ENCODE measurements at regions not wholly inside any gene's neighbourhood (a gene's known extent, or its start where the extent isn't known, plus 50 kb on each side); places are given as distances from the start of the nearest gene placed in this dataset.
"Not testable (repeated sequence)": the region's sequence is repeated elsewhere in the genome, so short reads cannot be mapped to it uniquely, and the experiment has no call there.

DNA sequence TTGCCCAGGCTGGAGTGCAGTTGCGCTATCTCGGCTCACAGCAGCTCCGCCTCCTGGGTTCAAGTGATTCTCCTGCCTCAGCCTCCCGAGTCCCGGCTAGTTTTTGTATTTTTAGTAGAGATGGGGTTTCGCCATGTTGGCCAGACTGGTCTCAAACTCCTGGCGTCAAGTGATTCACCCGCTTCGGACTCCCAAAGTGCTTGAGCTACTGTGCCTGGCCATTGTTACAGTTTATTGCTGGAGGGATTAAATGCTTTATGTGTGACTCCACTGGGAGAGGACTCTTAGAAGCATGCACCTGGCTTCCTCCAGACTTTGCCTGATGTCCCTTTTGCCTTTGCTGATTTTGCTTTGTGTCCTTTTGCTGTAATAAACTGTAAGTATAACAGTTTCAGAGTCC is 93.5 kb upstream of the NUTM2F start:
- H3K27me3 ChIP-seq (ENCODE audit: insufficient read depth, low read length); H3K27ac ChIP-seq (ENCODE audit: low read depth, low read length); H3K9ac ChIP-seq (ENCODE audit: low read depth, low read length); H3K36me3 ChIP-seq (ENCODE audit: insufficient read depth, low read length); H3K4me1 ChIP-seq (ENCODE audit: insufficient read depth, low read length); H3K9me3 ChIP-seq (ENCODE audit: insufficient read depth, low read depth, low read length); H3K4me3 ChIP-seq (ENCODE audit: low read length): not testable (repeated sequence)
- 95% methylated on average over 9 of the region's 9 CpGs for WGBS

DNA sequence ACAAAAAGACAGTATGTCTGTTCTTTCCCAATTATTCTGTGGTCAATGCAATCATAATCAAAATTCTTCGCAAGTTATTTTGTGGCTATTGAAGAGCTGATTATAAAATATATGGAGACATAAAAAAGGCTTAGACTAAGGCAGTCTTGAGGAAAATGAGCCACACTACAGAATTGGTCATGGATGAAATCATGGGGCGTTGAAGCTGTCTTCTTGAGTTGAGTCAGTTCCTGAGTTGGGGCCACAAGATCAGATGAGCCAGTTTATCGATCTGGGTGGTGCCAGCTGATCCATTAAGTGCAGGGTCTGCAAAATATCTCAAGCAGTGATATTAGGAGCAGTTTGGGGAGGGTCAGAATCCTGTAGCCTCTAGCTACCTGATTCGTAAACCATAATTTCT is 96.9 kb upstream of the NUTM2F start:
- H3K9me3 ChIP-seq (ENCODE audit: insufficient read depth, low read depth, low read length); H3K4me1 ChIP-seq (ENCODE audit: insufficient read depth, low read length); H3K36me3 ChIP-seq (ENCODE audit: insufficient read depth, low read length); H3K27ac ChIP-seq (ENCODE audit: low read depth, low read length); H3K27me3 ChIP-seq (ENCODE audit: insufficient read depth, low read length); H3K4me3 ChIP-seq (ENCODE audit: low read length); H3K9ac ChIP-seq (ENCODE audit: low read depth, low read length): not testable (repeated sequence)
- 92% methylated on average over 3 of the region's 4 CpGs for WGBS

DNA sequence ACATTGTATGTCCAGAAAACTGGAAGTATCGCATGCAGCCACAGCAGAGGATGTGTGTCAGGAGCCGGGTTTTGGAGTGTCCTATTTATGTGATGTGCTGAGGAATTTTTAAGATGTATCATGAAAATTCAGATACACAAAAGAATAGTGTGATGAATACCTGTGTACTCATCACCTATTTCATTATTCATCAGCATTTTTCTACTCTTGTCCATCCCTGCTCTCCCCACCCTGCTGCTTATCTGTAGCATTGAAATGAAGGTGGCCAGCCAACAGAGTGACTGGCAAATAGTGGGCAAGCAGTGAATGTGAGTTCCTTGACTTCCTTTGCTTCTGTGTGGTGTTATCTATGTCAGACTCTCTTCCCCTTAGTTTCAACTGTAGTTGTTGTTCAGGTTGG is 108.7 kb upstream of the NUTM2F start:
- not testable (repeated sequence) for H3K27me3 ChIP-seq (ENCODE audit: insufficient read depth, low read length); H3K4me1 ChIP-seq (ENCODE audit: insufficient read depth, low read length); H3K27ac ChIP-seq (ENCODE audit: low read depth, low read length); H3K4me3 ChIP-seq (ENCODE audit: low read length); H3K9me3 ChIP-seq (ENCODE audit: insufficient read depth, low read depth, low read length); H3K9ac ChIP-seq (ENCODE audit: low read depth, low read length)
- WGBS: no CpG with 5 or more reads among the region's 2 CpGs
- H3K36me3 ChIP-seq (ENCODE audit: insufficient read depth, low read length): peaks cover 28% of the 10 kb centered on the region

DNA sequence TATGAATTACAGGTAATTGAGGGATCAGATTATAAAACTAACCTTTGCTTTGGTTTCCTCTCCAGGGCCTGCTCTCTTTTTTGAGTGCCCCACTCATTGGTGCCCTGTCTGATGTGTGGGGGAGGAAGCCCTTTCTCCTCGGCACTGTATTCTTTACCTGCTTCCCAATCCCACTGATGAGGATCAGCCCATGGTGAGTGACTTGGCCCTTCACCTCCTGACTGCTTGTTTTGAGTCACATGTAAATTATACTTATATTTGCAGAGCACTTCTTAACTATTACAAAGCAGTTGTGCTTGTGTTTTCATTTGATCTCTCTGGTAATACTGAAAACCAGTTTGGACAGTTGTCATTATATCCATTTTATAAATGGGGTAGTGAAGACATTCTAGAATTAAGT is 109.9 kb upstream of the NUTM2F start:
- peaks cover 32% of the 10 kb centered on the region for H3K36me3 ChIP-seq (ENCODE audit: insufficient read depth, low read length)
- H3K9me3 ChIP-seq (ENCODE audit: insufficient read depth, low read depth, low read length); H3K9ac ChIP-seq (ENCODE audit: low read depth, low read length); H3K27me3 ChIP-seq (ENCODE audit: insufficient read depth, low read length); H3K4me1 ChIP-seq (ENCODE audit: insufficient read depth, low read length); H3K27ac ChIP-seq (ENCODE audit: low read depth, low read length); H3K4me3 ChIP-seq (ENCODE audit: low read length): not testable (repeated sequence)
- no CpG with 5 or more reads among the region's 1 CpG for WGBS

DNA sequence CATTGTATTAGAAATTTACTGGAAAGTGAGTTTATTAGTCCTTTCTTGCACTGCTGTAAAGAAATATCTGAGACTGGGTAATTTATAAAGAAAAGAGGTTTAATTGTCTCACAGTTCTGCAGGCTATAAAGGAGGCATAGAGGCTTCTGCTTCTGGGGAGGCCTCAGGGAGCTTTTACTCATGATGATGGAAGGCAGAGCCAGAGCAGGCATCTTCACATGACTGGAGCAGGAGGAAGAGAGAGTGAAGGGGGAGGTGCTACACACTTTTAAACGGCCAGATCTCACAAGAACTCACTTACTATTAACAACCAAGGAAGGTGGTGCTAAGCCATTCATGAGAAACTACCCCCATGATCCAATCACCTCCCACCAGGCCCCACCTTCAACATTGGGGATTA is 112.7 kb upstream of the NUTM2F start:
- H3K27me3 ChIP-seq (ENCODE audit: insufficient read depth, low read length); H3K9me3 ChIP-seq (ENCODE audit: insufficient read depth, low read depth, low read length); H3K27ac ChIP-seq (ENCODE audit: low read depth, low read length); H3K4me1 ChIP-seq (ENCODE audit: insufficient read depth, low read length); H3K4me3 ChIP-seq (ENCODE audit: low read length); H3K9ac ChIP-seq (ENCODE audit: low read depth, low read length): not testable (repeated sequence)
- WGBS: 63% methylated on average over 1 of the region's 1 CpG
- peaks cover 50% of the 10 kb centered on the region for H3K36me3 ChIP-seq (ENCODE audit: insufficient read depth, low read length)

DNA sequence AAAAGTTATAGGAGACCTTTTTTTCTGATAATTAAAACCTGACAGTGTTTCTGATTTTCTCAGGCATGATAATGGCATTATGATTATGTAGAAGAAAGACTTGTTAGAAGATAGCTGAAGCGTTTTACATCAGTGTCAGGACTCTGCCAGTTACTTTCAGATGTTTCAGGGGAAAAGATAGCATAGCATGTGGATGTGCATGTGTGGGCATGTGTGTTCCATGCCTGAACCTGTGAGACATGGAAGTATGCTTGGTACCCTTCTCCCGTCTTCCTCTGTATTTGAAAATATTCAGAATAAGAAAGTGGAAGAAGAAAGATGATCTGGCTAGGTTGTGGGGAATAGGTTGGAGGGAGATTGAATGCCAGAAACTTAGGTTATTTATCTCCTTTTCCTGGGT is 113.1 kb upstream of the PCAT7 start:
- Histone ChIP-seq H3K27me3 (ENCODE audit: insufficient read depth, low read length) (no peaks in the 10 kb centered on the region), H3K27ac (ENCODE audit: low read depth, low read length) (no peak overlapping the region), H3K9me3 (ENCODE audit: insufficient read depth, low read depth, low read length) (no peaks in the 10 kb centered on the region), H3K9ac (ENCODE audit: low read depth, low read length) (no peak overlapping the region), H3K4me1 (ENCODE audit: insufficient read depth, low read length) (no peaks in the 10 kb centered on the region), H3K36me3 (ENCODE audit: insufficient read depth, low read length) (peaks cover 57% of the 10 kb centered on the region), H3K4me3 (ENCODE audit: low read length) (no peak overlapping the region)
- 91% methylated on average over 2 of the region's 2 CpGs for WGBS

DNA sequence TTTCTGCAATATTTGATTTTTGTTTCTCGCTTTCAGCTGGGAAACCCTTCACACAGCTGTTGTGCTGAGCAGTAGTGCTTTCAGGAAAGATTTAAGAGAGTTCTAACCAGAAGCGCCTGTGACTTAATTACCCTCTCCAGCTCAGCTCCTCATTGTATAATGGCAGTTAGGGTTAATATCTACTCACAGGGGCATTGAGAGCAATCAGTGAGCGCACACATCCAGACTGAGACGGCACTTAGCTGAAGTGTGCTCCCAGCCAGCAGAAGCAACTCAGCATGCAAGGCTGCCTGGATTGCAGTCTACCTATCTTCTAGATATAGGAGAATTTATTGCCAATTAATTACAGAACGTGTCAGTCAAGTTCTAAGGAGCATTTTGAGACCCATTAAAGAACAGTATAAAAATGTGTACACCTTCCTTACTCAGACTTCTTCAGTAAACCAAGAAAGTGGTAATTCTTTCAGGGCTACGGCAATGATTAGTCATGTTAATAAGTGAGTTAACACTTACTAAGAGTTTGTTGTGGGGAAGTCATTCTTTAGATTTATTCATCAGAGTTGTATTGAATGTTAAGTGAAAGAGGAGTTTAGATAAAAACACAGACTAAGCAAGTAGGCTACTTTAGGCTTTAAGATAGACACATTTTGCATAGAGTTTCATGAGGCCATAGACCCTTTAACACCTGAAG is 111.7 kb upstream of the PCAT7 start:
- Histone ChIP-seq H3K27ac (ENCODE audit: low read depth, low read length) (no peak overlapping the region), H3K9ac (ENCODE audit: low read depth, low read length) (no peak overlapping the region), H3K36me3 (ENCODE audit: insufficient read depth, low read length) (peaks cover 69% of the 10 kb centered on the region), H3K27me3 (ENCODE audit: insufficient read depth, low read length) (no peaks in the 10 kb centered on the region), H3K4me1 (ENCODE audit: insufficient read depth, low read length) (no peaks in the 10 kb centered on the region), H3K9me3 (ENCODE audit: insufficient read depth, low read depth, low read length) (no peaks in the 10 kb centered on the region), H3K4me3 (ENCODE audit: low read length) (no peak overlapping the region)
- WGBS: 98% methylated on average over 5 of the region's 6 CpGs

DNA sequence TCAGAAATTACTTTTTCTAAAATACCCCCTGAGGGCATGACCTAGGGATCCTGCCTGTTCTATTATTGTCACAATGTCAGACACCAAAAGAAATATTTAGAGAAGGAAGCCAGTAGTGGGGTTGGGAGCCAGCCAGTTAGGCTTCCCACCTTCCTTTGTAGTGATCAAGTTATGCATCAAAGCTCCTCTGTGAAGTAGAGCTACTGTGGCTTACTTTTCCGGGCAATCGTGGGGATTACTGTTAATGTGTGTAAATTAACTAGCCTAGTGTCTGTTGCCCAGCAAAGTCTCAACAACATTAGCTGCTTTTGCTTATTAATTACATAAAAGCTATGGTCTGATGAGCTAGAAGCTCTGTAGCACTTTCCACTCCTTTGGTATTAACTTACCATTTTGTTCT is 109.0 kb upstream of the PCAT7 start:
- no peaks in the 10 kb centered on the region for H3K9me3 ChIP-seq (ENCODE audit: insufficient read depth, low read depth, low read length)
- no peak overlapping the region for H3K4me3 ChIP-seq (ENCODE audit: low read length)
- peaks cover 76% of the 10 kb centered on the region for H3K36me3 ChIP-seq (ENCODE audit: insufficient read depth, low read length)
- 87% methylated on average over 2 of the region's 2 CpGs for WGBS
- peak overlapping the region; percentile 18; the same call in 1 of the 2 replicates for H3K27ac ChIP-seq (ENCODE audit: low read depth, low read length)
- no peaks in the 10 kb centered on the region for H3K27me3 ChIP-seq (ENCODE audit: insufficient read depth, low read length)
- H3K4me1 ChIP-seq (ENCODE audit: insufficient read depth, low read length): no peaks in the 10 kb centered on the region
- H3K9ac ChIP-seq (ENCODE audit: low read depth, low read length): no peak overlapping the region

DNA sequence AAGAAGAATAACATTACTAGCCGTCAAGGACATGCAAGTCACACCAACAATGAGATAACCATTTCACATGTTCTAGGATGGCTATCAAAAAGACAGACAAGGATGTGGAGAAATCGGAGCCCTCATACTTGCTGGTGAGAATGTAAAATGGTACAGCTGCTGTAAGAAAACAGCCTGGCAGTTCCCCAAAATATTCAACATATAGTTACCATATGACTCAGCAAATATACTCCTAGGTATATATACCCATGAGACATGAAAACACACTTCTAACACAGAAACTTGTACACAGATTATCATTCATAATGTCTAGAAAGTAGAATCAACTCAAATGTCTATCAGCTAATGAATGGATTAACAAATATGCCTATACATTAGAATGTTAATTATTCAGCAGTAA is 105.4 kb upstream of the PCAT7 start:
- H3K27ac ChIP-seq (ENCODE audit: low read depth, low read length): no peak overlapping the region
- H3K9ac ChIP-seq (ENCODE audit: low read depth, low read length): no peak overlapping the region
- 89% methylated on average over 1 of the region's 2 CpGs for WGBS
- peaks cover 82% of the 10 kb centered on the region for H3K36me3 ChIP-seq (ENCODE audit: insufficient read depth, low read length)
- H3K27me3 ChIP-seq (ENCODE audit: insufficient read depth, low read length): no peaks in the 10 kb centered on the region
- H3K9me3 ChIP-seq (ENCODE audit: insufficient read depth, low read depth, low read length): no peaks in the 10 kb centered on the region
- no peak overlapping the region for H3K4me3 ChIP-seq (ENCODE audit: low read length)
- H3K4me1 ChIP-seq (ENCODE audit: insufficient read depth, low read length): no peaks in the 10 kb centered on the region

DNA sequence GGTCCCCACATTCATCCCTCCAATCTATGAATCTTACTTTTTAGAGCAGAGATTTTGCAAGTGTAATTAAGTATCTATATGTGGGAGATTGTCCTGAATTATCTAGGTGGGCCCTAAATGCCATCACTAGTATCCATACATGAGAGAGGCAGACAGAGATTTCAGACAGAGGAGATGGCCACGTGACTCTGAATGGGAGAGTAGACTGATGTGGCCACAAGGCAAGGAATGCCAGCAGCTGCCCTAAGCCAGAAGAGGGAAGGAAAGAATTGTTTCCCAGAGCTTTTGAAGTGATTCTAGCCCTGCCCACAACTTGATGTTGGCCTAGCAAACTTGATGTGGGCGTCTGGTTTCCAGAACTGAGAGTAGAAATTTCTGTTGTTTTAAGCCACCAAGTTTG is 90.1 kb upstream of the PCAT7 start:
- H3K4me1 ChIP-seq (ENCODE audit: insufficient read depth, low read length): no peaks in the 10 kb centered on the region
- H3K36me3 ChIP-seq (ENCODE audit: insufficient read depth, low read length): peaks cover 27% of the 10 kb centered on the region
- peaks cover 27% of the 10 kb centered on the region; the same call in 1 of the 2 replicates for H3K9me3 ChIP-seq (ENCODE audit: insufficient read depth, low read depth, low read length)
- no peak overlapping the region for H3K9ac ChIP-seq (ENCODE audit: low read depth, low read length)
- no peaks in the 10 kb centered on the region for H3K27me3 ChIP-seq (ENCODE audit: insufficient read depth, low read length)
- no peak overlapping the region for H3K4me3 ChIP-seq (ENCODE audit: low read length)
- no peak overlapping the region for H3K27ac ChIP-seq (ENCODE audit: low read depth, low read length)
- 83% methylated on average over 2 of the region's 2 CpGs for WGBS

DNA sequence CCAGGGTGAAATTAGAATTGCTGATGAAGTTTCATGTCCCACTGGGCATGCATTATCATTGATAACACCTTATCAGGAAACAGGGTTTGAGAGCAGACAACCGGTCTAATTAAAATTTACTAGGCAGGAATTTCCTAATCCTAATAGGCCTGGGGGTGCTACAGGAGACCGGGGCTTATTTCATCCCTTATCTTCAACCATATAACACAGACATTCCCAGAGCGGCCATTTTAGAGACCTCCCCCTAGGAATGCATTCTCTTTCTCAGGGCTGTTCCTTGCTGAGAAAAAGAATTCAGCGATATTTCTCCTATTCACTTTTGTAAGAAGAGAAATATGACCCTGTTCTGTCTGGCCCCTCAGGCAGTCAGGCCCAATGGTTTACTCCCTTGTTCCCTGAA is 82.8 kb upstream of the PCAT7 start:
- H3K27me3 ChIP-seq (ENCODE audit: insufficient read depth, low read length); H3K4me3 ChIP-seq (ENCODE audit: low read length); H3K27ac ChIP-seq (ENCODE audit: low read depth, low read length); H3K4me1 ChIP-seq (ENCODE audit: insufficient read depth, low read length); H3K9ac ChIP-seq (ENCODE audit: low read depth, low read length); H3K36me3 ChIP-seq (ENCODE audit: insufficient read depth, low read length): not testable (repeated sequence)
- 90% methylated on average over 4 of the region's 4 CpGs for WGBS
- H3K9me3 ChIP-seq (ENCODE audit: insufficient read depth, low read depth, low read length): peaks cover 25% of the 10 kb centered on the region

DNA sequence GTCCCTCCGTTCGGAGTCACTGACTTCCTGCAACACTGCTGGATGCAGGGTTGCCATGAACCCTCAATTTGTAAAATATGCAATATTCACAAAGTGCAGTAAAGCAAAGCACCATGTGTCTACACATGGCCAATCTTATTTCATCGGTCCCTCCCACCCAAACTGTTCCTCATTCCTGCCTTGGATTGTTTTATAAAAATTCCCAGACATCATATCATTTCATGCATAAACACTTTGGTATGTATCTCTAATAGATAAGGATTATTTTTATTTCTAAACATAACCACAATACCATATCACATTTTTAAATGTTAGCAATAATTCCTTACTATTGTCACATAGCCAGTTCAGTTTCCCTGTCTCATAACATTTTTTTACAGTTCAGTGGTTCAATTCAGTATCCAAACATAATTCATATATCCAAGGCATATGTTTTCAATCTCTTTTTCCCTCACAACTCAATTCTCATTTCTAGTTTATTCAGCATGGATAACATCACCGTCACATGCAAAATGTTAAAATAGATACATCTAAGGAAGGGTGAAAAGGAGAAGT is 82.0 kb upstream of the PCAT7 start:
- 97% methylated on average over 3 of the region's 4 CpGs for WGBS
- Histone ChIP-seq H3K27me3 (ENCODE audit: insufficient read depth, low read length) (no peaks in the 10 kb centered on the region), H3K36me3 (ENCODE audit: insufficient read depth, low read length) (no peaks in the 10 kb centered on the region), H3K27ac (ENCODE audit: low read depth, low read length) (no peak overlapping the region), H3K9ac (ENCODE audit: low read depth, low read length) (no peak overlapping the region), H3K4me1 (ENCODE audit: insufficient read depth, low read length) (no peaks in the 10 kb centered on the region), H3K9me3 (ENCODE audit: insufficient read depth, low read depth, low read length) (peaks cover 28% of the 10 kb centered on the region), H3K4me3 (ENCODE audit: low read length) (no peak overlapping the region)
